MM.1S (cell line): ENCODE measurements at regions not wholly inside any gene's neighbourhood (a gene's known extent, or its start where the extent isn't known, plus 50 kb on each side); places are given as distances from the start of the nearest gene placed in this dataset.

Experiments used
- EZH2 ChIP-seq: fragments of 300-600 bp; sonication (generic); optimal IDR thresholded peaks from 2 replicates; pipeline ENCODE3; 2017; ENCODE audit warnings: low read depth, mild to moderate bottlenecking, antibody characterized with exemption, low read length, mixed read lengths
- EZH2phosphoT487 ChIP-seq: fragments of 300-600 bp; sonication (generic); IDR thresholded peaks from 2 replicates; pipeline ENCODE4 v1.6.1; 2018; ENCODE audit warnings: antibody characterized with exemption, low read length
- TF ChIP-seq, protein P1 (sequence below): fragments of 300-600 bp; sonication (generic); IDR thresholded peaks from 2 replicates; pipeline ENCODE4 v1.5.1; 2016; ENCODE audit warnings: antibody characterized with exemption, low read length, mixed read lengths

DNA sequence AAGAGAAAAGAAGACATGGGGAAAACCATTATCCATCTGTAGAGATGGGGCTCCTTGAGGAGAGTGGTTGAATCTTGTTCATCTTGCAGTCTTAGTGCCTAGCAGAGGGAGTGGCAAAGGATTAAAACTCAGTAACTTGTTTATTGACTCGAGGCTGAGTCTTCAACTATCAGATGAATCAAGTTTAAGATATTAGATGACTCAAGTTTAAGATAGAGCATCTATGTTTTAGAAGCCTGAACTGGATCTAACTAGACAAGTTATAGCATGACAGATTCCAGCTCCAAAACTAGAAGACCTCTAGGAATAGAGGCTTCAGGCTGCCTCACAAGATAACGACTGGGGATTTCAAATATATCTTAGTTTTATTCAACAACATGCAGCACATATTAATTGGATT lies 2277.2 kb upstream of the WWC1 start:
- TF ChIP-seq, protein P1, sequence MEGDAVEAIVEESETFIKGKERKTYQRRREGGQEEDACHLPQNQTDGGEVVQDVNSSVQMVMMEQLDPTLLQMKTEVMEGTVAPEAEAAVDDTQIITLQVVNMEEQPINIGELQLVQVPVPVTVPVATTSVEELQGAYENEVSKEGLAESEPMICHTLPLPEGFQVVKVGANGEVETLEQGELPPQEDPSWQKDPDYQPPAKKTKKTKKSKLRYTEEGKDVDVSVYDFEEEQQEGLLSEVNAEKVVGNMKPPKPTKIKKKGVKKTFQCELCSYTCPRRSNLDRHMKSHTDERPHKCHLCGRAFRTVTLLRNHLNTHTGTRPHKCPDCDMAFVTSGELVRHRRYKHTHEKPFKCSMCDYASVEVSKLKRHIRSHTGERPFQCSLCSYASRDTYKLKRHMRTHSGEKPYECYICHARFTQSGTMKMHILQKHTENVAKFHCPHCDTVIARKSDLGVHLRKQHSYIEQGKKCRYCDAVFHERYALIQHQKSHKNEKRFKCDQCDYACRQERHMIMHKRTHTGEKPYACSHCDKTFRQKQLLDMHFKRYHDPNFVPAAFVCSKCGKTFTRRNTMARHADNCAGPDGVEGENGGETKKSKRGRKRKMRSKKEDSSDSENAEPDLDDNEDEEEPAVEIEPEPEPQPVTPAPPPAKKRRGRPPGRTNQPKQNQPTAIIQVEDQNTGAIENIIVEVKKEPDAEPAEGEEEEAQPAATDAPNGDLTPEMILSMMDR = no peak
- TF ChIP-seq EZH2phosphoT487 (no peak), EZH2 (no peak)
